GM20431 (cell line): ENCODE measurements at regions not wholly inside any gene's neighbourhood (a gene's known extent, or its start where the extent isn't known, plus 50 kb on each side); places are given as distances from the start of the nearest gene placed in this dataset.
"Not testable (repeated sequence)": the region's sequence is repeated elsewhere in the genome, so short reads cannot be mapped to it uniquely, and the experiment has no call there.

ENCODE experiments used
- in situ Hi-C: fragments of 300-500 bp; cut with MseI, MboI; formaldehyde crosslinking; loops from one replicate; pipeline ENCODE4 v1.15.0; 2020; ENCODE audit warnings: low sequenced_read_pairs; ENCODE audit not compliant: unreplicated experiment

DNA sequence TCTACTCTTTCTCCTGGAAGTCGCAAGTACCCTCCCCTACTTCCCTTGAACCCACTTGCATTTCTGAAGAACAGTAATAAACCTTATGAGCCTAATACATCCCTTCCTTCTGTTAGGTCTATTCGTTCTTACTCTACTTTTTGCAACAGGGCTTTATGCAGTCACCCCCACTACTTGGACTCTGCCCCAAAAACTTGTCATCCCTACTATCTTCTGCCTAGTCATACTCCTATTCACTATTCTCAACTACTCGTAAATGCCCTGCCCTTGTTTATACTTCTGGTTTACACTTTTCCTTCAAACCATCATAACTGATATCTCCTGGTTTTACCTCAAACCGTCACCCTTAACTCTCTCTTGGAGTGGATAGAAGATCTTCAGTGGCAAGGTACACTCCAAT lies 55.2 kb upstream of the SLIT2 start:
- in situ Hi-C loops, result no loop called here

DNA sequence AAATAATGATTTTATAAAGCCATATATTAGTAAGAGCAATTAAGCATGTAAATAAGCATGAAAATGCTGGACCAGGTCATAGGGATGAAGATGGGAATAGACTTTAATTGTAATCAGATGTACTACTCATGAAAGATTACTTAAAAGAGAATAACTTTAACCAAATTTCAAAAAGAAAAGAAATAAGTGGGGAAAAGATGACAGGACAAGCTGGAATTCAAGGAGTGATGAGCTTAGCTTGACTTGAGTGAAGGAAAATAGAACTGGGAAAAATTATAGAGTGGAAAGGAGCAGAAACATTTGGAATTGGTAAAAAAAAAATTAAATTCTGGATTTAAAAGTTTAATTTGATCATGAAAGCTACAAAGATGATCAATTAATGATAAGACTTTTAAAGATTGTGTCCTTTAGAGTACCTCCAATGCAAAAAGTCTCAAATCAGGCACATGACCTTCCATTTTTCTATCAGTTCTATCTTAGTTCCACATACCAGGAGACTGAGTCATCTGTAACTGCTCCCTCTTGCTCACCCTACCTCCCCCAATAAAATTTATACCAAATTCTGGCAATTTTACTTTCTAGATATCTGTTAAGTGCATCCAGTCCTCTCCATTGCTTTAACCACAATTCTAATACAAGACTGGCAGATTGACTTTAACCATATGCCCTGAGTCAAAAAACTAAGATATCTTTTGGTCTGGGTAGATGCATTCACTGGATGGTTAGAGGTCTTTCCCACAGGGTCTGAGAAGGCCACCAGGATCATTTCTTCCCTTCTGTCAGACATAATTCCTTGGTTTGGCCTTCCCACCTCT lies 56.4 kb upstream of the SLIT2 start:
- in situ Hi-C loops, result no loop called here

DNA sequence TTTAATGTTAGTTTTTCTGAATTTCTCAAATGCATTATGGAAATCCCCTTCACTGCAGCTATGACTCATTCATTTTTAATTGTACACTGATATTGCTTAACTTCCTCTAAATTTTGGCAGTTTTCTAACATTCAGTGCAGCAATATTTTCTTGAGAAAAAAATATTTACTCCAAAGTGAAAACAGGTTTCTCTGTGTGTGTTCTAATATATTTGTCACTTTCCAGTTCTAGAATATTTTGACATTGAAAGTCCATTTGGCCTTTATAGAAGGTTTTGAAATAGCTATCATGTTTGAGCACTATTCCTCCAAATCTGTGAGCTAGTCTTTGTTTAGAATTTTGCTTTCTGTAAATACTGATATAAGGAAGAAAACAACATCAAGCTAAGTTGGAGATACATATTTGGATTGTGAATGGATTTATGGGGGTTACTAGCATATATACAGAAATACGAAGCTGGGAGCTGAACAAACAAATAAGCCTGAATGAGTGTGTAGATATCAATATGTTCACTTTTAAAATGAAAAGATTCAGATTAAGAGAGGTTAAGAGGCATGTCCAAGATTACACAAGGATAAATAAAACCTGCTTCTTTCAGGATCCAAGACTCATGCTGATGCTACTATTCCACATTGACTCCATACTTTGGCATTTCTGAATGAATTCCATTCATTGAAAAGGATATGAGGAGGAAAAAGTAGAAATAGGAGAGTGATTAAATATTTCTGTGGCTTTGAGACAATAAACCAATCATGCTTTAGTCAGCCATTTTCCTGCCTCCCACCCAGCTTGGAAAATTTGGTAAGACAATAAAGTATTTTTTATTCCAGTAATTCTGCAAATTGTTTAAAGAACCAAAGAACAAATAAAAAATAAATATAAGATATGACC lies 57.3 kb upstream of the SLIT2 start:
- in situ Hi-C loops, result no loop called here

DNA sequence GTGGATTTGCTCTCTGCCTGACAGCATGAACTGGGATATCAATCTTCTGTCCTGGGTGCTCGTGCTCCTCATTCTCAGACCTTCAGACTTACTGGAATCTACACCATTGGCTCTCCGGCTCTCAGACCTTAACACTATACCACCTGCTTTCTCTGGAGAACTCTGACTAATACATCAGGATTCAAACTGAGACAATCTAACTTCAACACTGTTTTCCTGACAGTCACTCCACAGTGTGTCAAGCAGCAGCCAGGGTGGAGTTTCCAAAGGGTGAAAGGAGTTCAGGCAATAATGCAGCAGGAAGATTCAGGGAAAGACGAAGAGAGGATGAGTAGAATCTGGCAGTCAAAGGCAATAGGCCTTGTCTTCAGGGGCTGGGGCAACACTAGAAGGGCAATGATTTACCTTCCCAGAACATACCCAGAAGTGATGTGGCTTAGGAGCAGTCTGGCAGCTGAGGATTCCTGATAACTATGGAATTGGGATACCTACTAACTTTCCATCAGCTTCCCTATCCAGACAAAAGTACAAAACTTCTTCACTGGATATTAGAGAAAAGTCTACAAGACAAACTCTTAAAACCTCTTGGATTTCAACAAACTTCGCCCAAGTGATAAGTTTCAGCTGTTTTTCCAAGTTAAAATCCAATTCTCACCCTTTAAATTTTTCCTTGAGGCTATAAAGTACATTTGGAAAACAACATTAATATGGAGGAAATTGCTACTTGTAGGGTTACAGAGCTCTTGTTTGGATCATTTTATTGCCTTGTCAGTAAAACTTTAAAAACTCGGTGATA lies 58.4 kb upstream of the SLIT2 start:
- in situ Hi-C loops, result no loop called here

GRCh38 chr4:20192736-20193135 lies 59.0 kb upstream of the SLIT2 start:
- in situ Hi-C loops, result no loop called here

DNA sequence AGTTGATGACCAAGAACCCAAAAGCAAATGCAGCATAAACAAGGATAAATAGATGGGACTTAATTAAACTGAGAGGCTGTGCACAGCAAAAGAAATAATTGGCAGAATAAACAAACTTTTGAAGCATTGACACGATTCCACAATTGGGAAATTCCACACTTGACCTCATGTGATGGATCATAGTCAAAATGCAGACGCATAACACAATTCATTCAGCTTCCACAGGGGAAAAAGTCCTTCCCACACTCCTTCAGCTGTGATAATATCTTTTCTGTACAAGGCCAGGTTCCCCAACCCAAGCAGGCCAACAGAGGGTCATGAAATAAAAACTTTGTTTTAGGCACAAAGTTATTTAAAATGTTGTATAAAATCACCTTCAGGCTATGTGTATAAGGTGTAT lies 66.6 kb upstream of the SLIT2 start:
- in situ Hi-C loops, result no loop called here

DNA sequence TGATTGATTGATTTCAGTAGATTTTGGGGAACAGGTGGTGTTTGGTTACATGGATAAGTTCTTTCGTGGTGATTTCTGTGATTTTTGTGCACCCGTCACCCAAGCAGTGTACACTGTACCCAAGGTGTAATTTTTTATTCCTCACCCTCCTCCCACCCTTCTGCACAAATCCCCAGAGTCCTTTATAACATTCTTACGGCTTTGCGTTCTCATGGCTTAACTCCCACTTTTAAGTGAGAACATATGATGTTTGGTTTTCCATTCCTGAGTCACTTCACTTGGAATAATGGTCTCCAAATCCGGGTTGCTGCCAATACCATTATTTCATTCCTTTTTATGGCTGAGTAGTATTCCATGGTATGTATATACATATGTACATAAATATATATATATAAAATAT lies 68.6 kb upstream of the SLIT2 start:
- in situ Hi-C loops, result not testable (repeated sequence)

DNA sequence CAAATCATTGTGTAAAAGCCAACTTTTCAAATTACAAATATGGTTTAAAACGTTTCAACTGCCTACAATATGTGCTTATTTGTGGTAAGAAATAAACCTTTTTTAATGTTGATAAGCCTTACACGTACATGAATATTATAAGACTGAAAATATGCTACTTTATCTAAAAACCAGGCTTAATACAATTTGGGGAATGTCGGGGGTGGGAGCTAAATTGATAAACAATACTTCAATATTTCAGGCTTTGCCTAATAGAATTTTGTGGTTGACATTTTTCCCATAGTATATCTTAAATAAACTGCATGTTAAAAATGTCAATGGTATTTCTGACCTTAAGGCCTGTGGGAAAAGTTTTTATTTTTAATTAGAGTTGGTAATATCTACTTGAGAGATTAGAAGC lies 69.8 kb upstream of the SLIT2 start:
- in situ Hi-C loops, result no loop called here

DNA sequence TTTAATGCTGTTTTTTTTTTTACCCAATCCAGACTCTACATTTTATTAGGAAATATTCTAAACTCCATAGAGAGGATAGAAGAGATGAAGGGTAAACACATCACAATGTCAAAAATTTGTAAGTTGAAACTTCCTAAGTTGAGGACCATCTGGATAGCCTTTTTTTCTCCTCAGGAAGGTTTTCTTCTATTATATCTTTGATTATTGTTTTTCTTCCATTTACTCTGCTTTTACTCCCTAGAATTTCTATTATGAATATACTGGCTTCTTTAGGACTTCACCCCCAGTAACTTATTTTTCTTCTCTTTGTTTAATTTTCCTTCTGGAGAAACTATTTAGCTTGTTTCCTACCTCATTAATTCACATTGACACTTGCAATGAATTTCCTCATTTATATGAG lies 71.2 kb upstream of the SLIT2 start:
- in situ Hi-C loops, result no loop called here

GRCh38 chr4:20178902-20179576 lies 72.7 kb upstream of the SLIT2 start:
- in situ Hi-C loops, result no loop called here

- in situ Hi-C loops, result no loop called here
These were observed 74.8 kb upstream of the SLIT2 start for GRCh38 chr4:20176881-20177280.

- in situ Hi-C loops, result no loop called here
These were observed 79.5 kb upstream of the SLIT2 start for GRCh38 chr4:20172070-20172760.

DNA sequence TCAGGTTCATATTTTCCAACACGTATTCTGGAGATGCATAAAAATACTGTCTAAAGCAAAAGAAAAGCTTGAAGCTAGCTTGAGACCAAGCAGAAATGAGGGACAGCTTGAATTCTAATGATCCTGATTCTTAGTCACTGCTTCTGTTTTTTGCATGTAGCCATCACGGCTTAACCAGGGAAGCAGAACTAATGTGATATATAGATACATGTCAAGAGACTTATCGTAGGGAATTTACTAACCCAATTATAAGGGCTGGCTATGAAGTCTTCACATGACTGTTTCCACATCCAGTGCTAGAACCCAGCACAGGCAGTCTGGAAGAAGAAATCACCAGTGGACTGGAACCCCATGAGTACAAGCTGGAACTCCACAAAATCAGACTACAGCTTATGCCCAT lies 85.2 kb upstream of the SLIT2 start:
- in situ Hi-C loops, result no loop called here

DNA sequence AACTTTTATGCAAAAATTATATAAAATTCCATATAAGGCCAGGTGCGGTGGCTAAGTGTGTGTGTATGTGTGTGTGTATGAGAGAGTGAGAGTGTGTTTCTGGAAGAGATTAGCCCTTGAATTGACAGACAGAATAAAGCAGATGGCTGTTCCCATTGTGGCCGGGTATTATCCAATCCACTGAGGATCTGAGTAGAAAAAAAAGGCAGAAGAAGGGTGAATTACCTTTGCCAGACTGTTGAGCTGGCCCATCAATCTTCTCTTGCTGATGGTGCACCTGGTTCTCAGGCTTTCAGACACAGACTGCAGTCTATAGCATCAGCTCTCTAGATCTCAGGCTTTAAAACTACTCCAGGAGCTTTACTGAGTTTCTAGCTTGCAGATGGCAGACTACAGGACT lies 92.2 kb upstream of the SLIT2 start:
- in situ Hi-C loops, result no loop called here

DNA sequence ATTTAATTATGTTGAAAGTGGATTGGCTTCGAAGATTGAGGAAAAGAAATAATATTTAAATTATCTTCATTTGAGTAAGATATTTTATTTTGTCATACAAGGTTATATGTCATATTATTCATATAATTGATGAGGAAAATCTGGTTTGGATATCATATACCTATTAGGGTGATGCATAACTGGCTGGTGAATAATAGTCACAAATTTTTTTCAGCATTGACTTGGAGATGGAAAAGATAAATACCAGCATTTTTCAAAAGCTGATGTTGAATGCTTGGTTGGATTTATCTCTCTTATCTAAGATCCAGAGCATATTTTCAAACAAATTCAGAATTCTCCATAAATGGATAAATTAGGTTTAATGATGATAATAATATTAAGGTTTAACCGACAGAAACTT lies 93.5 kb upstream of the SLIT2 start:
- in situ Hi-C loops, result no loop called here

DNA sequence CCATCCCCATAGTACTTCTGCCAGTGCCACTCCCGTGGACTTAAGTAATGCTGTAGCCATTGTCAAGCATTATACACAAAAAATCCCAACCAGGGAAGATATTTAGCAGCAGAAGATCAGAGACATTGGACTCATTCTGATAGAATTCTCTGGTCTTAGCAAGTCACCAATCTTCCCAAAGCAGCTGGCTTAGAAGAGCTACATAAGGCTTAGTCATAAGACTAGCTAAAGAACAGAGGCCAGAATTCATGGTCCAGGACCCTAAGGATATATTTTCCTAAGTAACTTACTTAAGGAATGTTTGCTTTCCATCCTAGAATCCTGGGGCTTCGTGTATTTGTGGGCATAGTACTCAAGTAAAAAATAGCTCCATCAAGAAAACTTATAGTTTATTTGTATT lies 100.3 kb upstream of the SLIT2 start:
- in situ Hi-C loops, result no loop called here

DNA sequence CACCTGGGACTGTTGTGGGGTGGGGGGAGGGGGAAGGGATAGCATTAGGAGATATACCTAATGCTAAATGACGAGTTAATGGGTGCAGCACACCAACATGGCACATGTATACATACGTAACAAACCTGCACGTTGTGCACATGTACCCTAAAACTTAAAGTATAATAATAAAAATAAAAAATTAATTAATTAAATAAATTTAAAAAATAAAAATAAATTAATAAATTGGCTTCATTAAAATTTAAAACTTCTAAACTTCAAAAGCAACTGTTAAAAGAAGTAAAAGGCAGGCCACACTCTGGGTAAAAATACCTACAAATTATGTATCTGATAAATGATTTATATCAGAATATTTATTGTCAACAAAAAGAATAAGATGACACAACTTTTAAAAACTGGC lies 102.6 kb upstream of the SLIT2 start:
- in situ Hi-C loops, result not testable (repeated sequence)

DNA sequence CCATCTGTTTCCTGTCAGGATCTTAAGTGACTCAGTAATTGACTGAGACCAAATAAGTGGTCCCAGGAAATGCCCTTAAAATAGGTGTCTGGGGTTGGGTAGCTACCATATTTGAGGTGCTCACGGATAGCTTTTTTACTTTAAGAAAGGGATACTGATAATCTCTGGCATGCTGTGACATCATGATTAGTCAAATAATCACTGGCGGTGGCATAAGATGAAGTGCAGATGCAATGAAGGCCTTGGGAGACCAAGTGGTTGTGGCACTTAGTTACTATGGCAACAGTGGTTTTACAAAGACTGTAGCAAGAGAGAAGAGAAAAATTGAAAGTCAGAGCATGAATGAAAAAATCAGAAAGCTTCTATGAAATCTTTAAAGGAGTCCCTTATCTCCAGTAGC lies 114.5 kb upstream of the SLIT2 start:
- in situ Hi-C loops, result no loop called here

- in situ Hi-C loops, result no loop called here
These were observed 124.1 kb upstream of the SLIT2 start for GRCh38 chr4:20127626-20128025.

DNA sequence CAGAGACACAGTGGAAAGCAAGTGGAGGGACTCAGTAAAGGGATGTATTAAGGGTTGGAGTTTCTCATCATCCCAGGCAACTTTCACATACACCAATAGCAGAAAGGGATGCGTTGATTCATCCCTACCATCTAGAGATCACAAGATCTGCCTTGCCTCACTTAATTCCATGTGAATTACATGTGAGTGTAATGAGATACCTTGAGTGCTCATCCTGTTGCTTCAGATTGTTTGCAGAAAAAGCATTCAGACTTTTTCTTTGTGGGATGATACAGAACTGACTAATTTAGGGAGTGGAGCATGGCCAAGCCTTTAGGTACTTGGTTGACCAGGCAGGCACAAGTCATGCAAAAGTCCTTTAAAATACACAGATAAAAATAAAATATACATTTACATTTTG lies 124.8 kb upstream of the SLIT2 start:
- in situ Hi-C loops, result no loop called here
